IMR-90 (cell line): ENCODE measurements at regions not wholly inside any gene's neighbourhood (a gene's known extent, or its start where the extent isn't known, plus 50 kb on each side); places are given as distances from the start of the nearest gene placed in this dataset.

Experiments used
- ATAC-seq: fragments of 200-7000 bp; cut with Tn5 transposase; 2 replicates; pipeline ENCODE4 v1.9.1; 2020; ENCODE audit warnings: low read depth, mild to moderate bottlenecking, moderate library complexity
- BruUV-seq: library from RNA; stranded (reverse); fragments of 400-500 nt; replicated peaks from 2 replicates; lab custom pipeline; 2021; lab: Mats Ljungman, UMichigan
- CTCF ChIA-PET: fragments of 300-600 bp; formaldehyde crosslinking; extraction: SDS; loops from one replicate; lab custom pipeline; 2021; ENCODE audit warnings: antibody characterized with exemption; lab: Yijun Ruan, JAX
- POLR2A ChIA-PET: fragments of 300-600 bp; sonication (Branson Sonifier 250); formaldehyde crosslinking; loops from one replicate; lab custom pipeline; 2022; ENCODE audit warnings: antibody characterized with exemption; ENCODE audit not compliant: unreplicated experiment; lab: Charles Lee
- DNase-seq: peaks from one replicate; pipeline ENCODE4 v3.0.0; 2013
- H2AFZ ChIP-seq: replicated peaks from 2 replicates; pipeline ENCODE3; 2013; ENCODE audit warnings: low read length, mild to moderate bottlenecking; ENCODE audit not compliant: poor library complexity
- H2AK5ac ChIP-seq: 2 replicates; pipeline ENCODE4 v1.6.1; 2013; ENCODE audit warnings: low read depth, low read length, inconsistent platforms
- H2AK9ac ChIP-seq: replicated peaks from 2 replicates; pipeline ENCODE3; 2013; ENCODE audit warnings: mild to moderate bottlenecking, low read depth, low read length, moderate library complexity; ENCODE audit not compliant: poor library complexity
- H2BK120ac ChIP-seq: 2 replicates; pipeline ENCODE4 v1.6.1; 2013; ENCODE audit warnings: low read depth, low read length, inconsistent platforms
- H2BK15ac ChIP-seq: 3 replicates; pipeline ENCODE4 v1.6.1; 2013; ENCODE audit warnings: low read depth, low read length, inconsistent platforms
- H2BK20ac ChIP-seq: 2 replicates; pipeline ENCODE4 v1.6.1; 2013; ENCODE audit warnings: low read depth, mild to moderate bottlenecking, inconsistent platforms, low read length, moderate library complexity
- H2BK5ac ChIP-seq: 2 replicates; pipeline ENCODE4 v1.6.1; 2013; ENCODE audit warnings: mild to moderate bottlenecking, low read depth, low read length, inconsistent platforms; ENCODE audit not compliant: poor library complexity, severe bottlenecking
- H3K14ac ChIP-seq: replicated peaks from 2 replicates; pipeline ENCODE4 v1.6.1; 2013; ENCODE audit warnings: low read depth, low read length, inconsistent platforms
- H3K18ac ChIP-seq: 2 replicates; pipeline ENCODE4 v1.6.1; 2013; ENCODE audit warnings: low read depth, low read length, control low read depth
- H3K23ac ChIP-seq: 2 replicates; pipeline ENCODE4 v1.6.1; 2013; ENCODE audit warnings: low read depth, low read length, inconsistent platforms
- H3K27ac ChIP-seq: 2 replicates; pipeline ENCODE4 v1.5.1; 2013; ENCODE audit warnings: mild to moderate bottlenecking, control low read depth, low read length; ENCODE audit not compliant: insufficient read depth
- H3K27me3 ChIP-seq: 2 replicates; pipeline ENCODE4 v1.6.1; 2013; ENCODE audit warnings: low read length; ENCODE audit not compliant: control insufficient read depth, insufficient read depth
- H3K36me3 ChIP-seq: 2 replicates; pipeline ENCODE4 v1.6.1; 2013; ENCODE audit warnings: low read length, mixed read lengths; ENCODE audit not compliant: control insufficient read depth, insufficient read depth
- H3K4ac ChIP-seq: 2 replicates; pipeline ENCODE4 v1.6.1; 2013; ENCODE audit warnings: low read depth, low read length, inconsistent platforms
- H3K4me1 ChIP-seq: 2 replicates; pipeline ENCODE4 v1.6.1; 2013; ENCODE audit warnings: low read length, mixed read lengths; ENCODE audit not compliant: control insufficient read depth, insufficient read depth
- H3K4me2 ChIP-seq: 2 replicates; pipeline ENCODE4 v1.6.1; 2013; ENCODE audit warnings: low read depth, mild to moderate bottlenecking, control low read depth, low read length, moderate library complexity
- H3K4me3 ChIP-seq: 2 replicates; pipeline ENCODE4 v1.5.1; 2013; ENCODE audit warnings: low read depth, mild to moderate bottlenecking, control low read depth, low read length, moderate library complexity; ENCODE audit not compliant: insufficient read depth
- H3K56ac ChIP-seq: 2 replicates; pipeline ENCODE4 v1.6.1; 2013; ENCODE audit warnings: low read length, inconsistent platforms; ENCODE audit not compliant: insufficient read depth; ENCODE audit errors: extremely low read depth
- H3K79me1 ChIP-seq, 2 experiments: 2 replicates each; pipeline ENCODE4 v1.6.1; 2013; ENCODE audit warnings: low read length in 2 of 2, inconsistent platforms in 1 of 2, low read depth in 1 of 2
- H3K9ac ChIP-seq: 2 replicates; pipeline ENCODE4 v1.6.1; 2013; ENCODE audit warnings: low read depth, low read length, control low read depth
- H3K9me1 ChIP-seq: 2 replicates; pipeline ENCODE4 v1.6.1; 2013; ENCODE audit warnings: low read length, inconsistent platforms; ENCODE audit not compliant: insufficient read depth
- H3K9me3 ChIP-seq: 2 replicates; pipeline ENCODE4 v1.6.1; 2013; ENCODE audit warnings: low read length; ENCODE audit not compliant: control insufficient read depth, insufficient read depth
- H4K20me1 ChIP-seq: 2 replicates; pipeline ENCODE4 v1.6.1; 2013; ENCODE audit warnings: low read length, inconsistent platforms; ENCODE audit not compliant: insufficient read depth
- H4K5ac ChIP-seq: 2 replicates; pipeline ENCODE4 v1.6.1; 2013; ENCODE audit warnings: mild to moderate bottlenecking, low read depth, low read length, control low read depth
- H4K8ac ChIP-seq, 2 experiments: 2 replicates each; pipeline ENCODE4 v1.6.1; 2013; ENCODE audit warnings: low read depth in 2 of 2, low read length in 2 of 2, control low read depth in 1 of 2, inconsistent platforms in 1 of 2
- H4K91ac ChIP-seq: 2 replicates; pipeline ENCODE4 v1.6.1; 2013; ENCODE audit warnings: low read depth, low read length, inconsistent platforms; ENCODE audit not compliant: insufficient read depth
- BHLHE40 ChIP-seq: fragments of 150-350 bp; IDR thresholded peaks from 2 replicates; pipeline ENCODE4 v1.6.1; 2016; ENCODE audit warnings: mild to moderate bottlenecking, low read depth, low read length
- CHD1 ChIP-seq: IDR thresholded peaks from 2 replicates; pipeline ENCODE4 v1.6.1; 2012; ENCODE audit warnings: low read depth, low read length, improper control_type of control experiment
- ELK1 ChIP-seq: fragments of 150-350 bp; IDR thresholded peaks from 2 replicates; pipeline ENCODE4 v1.6.1; 2016; ENCODE audit warnings: low read depth, mild to moderate bottlenecking, low read length, moderate library complexity, borderline replicate concordance
- MAFK ChIP-seq: IDR thresholded peaks from 2 replicates; pipeline ENCODE4 v1.6.1; 2012; ENCODE audit warnings: low read depth, low read length, improper control_type of control experiment
- MAZ ChIP-seq: IDR thresholded peaks from 2 replicates; pipeline ENCODE4 v1.6.1; 2012; ENCODE audit warnings: low read depth, mild to moderate bottlenecking, low read length, improper control_type of control experiment, moderate library complexity, borderline replicate concordance
- MXI1 ChIP-seq: IDR thresholded peaks from 2 replicates; pipeline ENCODE4 v1.6.1; 2012; ENCODE audit warnings: low read depth, mild to moderate bottlenecking, low read length, moderate library complexity, borderline replicate concordance
- NFE2L2 ChIP-seq: fragments of 150-350 bp; IDR thresholded peaks from 2 replicates; pipeline ENCODE4 v1.6.1; 2016; ENCODE audit warnings: low read depth, mild to moderate bottlenecking, low read length
- POLR2A ChIP-seq: IDR thresholded peaks from 2 replicates; pipeline ENCODE4 v1.6.1; 2012; ENCODE audit warnings: mild to moderate bottlenecking, low read depth, low read length
- RAD21 ChIP-seq: IDR thresholded peaks from 2 replicates; pipeline ENCODE4 v1.6.1; 2012; ENCODE audit warnings: low read length, improper control_type of control experiment
- RCOR1 ChIP-seq: IDR thresholded peaks from 2 replicates; pipeline ENCODE4 v1.6.1; 2012; ENCODE audit warnings: mild to moderate bottlenecking, low read length, improper control_type of control experiment; ENCODE audit not compliant: insufficient replicate concordance
- RFX5 ChIP-seq: IDR thresholded peaks from 2 replicates; pipeline ENCODE4 v1.8.0; 2012; ENCODE audit warnings: low read depth, mild to moderate bottlenecking, low read length, moderate library complexity
- SMC3 ChIP-seq: fragments of 150-350 bp; IDR thresholded peaks from 2 replicates; pipeline ENCODE4 v1.6.1; 2016; ENCODE audit warnings: low read depth, mild to moderate bottlenecking, antibody characterized with exemption, low read length, moderate library complexity
- WGBS, 2 experiments: methylation state at CpG; one replicate each; pipeline versions ENCODE4 v1.1.5 to v1.1.7; 2013; ENCODE audit warnings: missing lambda C conversion rate in 2 of 2; ENCODE audit not compliant: insufficient read length in 1 of 2; ENCODE audit errors: extremely low coverage in 2 of 2; 5-methylcytosine and 5-hydroxymethylcytosine counted together
- dilution Hi-C: fragments of 300-500 bp; cut with HindIII; formaldehyde crosslinking; loops from one replicate; pipeline ENCODE4 v1.14.3; 2018; ENCODE audit warnings: low sequenced_read_pairs; ENCODE audit not compliant: unreplicated experiment
- in situ Hi-C: fragments of 300-500 bp; cut with MboI; formaldehyde crosslinking; loops from 3 replicates; pipeline ENCODE4 v1.14.3; 2019; ENCODE audit warnings: low sequenced_read_pairs, inconsistent platforms, mixed read lengths
- intact Hi-C: fragments of 100-400 bp; cut with micrococcal nuclease; formaldehyde crosslinking; loops from 2 replicates; pipeline ENCODE4 v1.10.0; 2022
- TF ChIP-seq, protein P1 (sequence below): conservative IDR thresholded peaks from 2 replicates; pipeline ENCODE4 v1.5.1; 2012; ENCODE audit warnings: mild to moderate bottlenecking, low read depth, low read length, improper control_type of control experiment
- TF ChIP-seq, protein P2 (sequence below): fragments of 150-350 bp; IDR thresholded peaks from 2 replicates; pipeline ENCODE4 v1.6.1; 2017; ENCODE audit warnings: mild to moderate bottlenecking, antibody characterized with exemption, low read length, low read depth

- H4K5ac ChIP-seq = no peak overlapping the region
- no peak overlapping the region for H2BK20ac ChIP-seq
- H3K23ac ChIP-seq = no peak overlapping the region
- H3K4me1 ChIP-seq = peaks cover 2% of the 10 kb centered on the region; the same call in 1 of the 2 replicates
- no CpG with 5 or more reads among the region's 1 CpG for WGBS, 2 experiments
- TF ChIP-seq MAZ = no peak
- TF ChIP-seq, protein P1, sequence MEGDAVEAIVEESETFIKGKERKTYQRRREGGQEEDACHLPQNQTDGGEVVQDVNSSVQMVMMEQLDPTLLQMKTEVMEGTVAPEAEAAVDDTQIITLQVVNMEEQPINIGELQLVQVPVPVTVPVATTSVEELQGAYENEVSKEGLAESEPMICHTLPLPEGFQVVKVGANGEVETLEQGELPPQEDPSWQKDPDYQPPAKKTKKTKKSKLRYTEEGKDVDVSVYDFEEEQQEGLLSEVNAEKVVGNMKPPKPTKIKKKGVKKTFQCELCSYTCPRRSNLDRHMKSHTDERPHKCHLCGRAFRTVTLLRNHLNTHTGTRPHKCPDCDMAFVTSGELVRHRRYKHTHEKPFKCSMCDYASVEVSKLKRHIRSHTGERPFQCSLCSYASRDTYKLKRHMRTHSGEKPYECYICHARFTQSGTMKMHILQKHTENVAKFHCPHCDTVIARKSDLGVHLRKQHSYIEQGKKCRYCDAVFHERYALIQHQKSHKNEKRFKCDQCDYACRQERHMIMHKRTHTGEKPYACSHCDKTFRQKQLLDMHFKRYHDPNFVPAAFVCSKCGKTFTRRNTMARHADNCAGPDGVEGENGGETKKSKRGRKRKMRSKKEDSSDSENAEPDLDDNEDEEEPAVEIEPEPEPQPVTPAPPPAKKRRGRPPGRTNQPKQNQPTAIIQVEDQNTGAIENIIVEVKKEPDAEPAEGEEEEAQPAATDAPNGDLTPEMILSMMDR = no peak
- no peak for TF ChIP-seq POLR2A
- no peak for TF ChIP-seq RCOR1
- no peak for TF ChIP-seq RFX5
- TF ChIP-seq, protein P2, sequence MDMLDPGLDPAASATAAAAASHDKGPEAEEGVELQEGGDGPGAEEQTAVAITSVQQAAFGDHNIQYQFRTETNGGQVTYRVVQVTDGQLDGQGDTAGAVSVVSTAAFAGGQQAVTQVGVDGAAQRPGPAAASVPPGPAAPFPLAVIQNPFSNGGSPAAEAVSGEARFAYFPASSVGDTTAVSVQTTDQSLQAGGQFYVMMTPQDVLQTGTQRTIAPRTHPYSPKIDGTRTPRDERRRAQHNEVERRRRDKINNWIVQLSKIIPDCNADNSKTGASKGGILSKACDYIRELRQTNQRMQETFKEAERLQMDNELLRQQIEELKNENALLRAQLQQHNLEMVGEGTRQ = no peak
- TF ChIP-seq BHLHE40 = no peak
- no peak for TF ChIP-seq MXI1
- TF ChIP-seq CHD1 = no peak
- no peak for TF ChIP-seq NFE2L2
- no peak for TF ChIP-seq SMC3
- no peak for TF ChIP-seq ELK1
- no peak for TF ChIP-seq MAFK
- no peak for TF ChIP-seq RAD21
- no peak overlapping the region for H3K4me2 ChIP-seq
- no peak overlapping the region for H4K91ac ChIP-seq
- H3K9me1 ChIP-seq = no peaks in the 10 kb centered on the region
- no peak overlapping the region for H3K9ac ChIP-seq
- H3K14ac ChIP-seq = no peak overlapping the region
- H2BK15ac ChIP-seq = no peak overlapping the region
- H3K4ac ChIP-seq = no peak overlapping the region
- H3K36me3 ChIP-seq = no peaks in the 10 kb centered on the region
- BruUV-seq = no TSS peak
- no peak overlapping the region for H2AK5ac ChIP-seq
- H2AK9ac ChIP-seq = no peak overlapping the region
- no peaks in the 10 kb centered on the region for H3K79me1 ChIP-seq
- no peak overlapping the region for H2BK5ac ChIP-seq
- intact Hi-C loops (loop anchor here (10.0 kb wide), 2 partner anchors 779 to 1451 kb away; partner anchors contain the start of gene FLRT2), in situ Hi-C loops (no loop called here), dilution Hi-C loops (no loop called here)
- H3K4me3 ChIP-seq = no peak overlapping the region
- no peak for DNase-seq
- H3K27me3 ChIP-seq = no peaks in the 10 kb centered on the region
- no peak overlapping the region for H2BK120ac ChIP-seq
- H3K56ac ChIP-seq = no peak overlapping the region
- no peak overlapping the region for H4K8ac ChIP-seq
- H3K18ac ChIP-seq = no peak overlapping the region
- no peak overlapping the region for H2AFZ ChIP-seq
- H4K20me1 ChIP-seq = no peaks in the 10 kb centered on the region
- POLR2A ChIA-PET = no interaction called here
- H3K27ac ChIP-seq = no peak overlapping the region
- no peak for ATAC-seq
- CTCF ChIA-PET = no interaction called here
- no peaks in the 10 kb centered on the region for H3K9me3 ChIP-seq
Observed at GRCh38 chr14:84084056-84084630, 1445.8 kb upstream of the FLRT2 start.
